Mucosa of descending colon (tissue), 3 donors: ENCODE measurements at regions not wholly inside any gene's neighbourhood (a gene's known extent, or its start where the extent isn't known, plus 50 kb on each side); places are given as distances from the start of the nearest gene placed in this dataset.
"Not testable (repeated sequence)": the region's sequence is repeated elsewhere in the genome, so short reads cannot be mapped to it uniquely, and the experiment has no call there.

Source experiments
- ATAC-seq: fragments of 200-7000 bp; cut with Tn5 transposase; one replicate; pipeline ENCODE4 v1.9.1; 2020; ENCODE audit warnings: mild to moderate bottlenecking, moderate library complexity
- DNase-seq, 3 donors: peaks; one replicate each; pipeline ENCODE4 v3.0.0-alpha.2; 2020
- H3K36me3 ChIP-seq: fragments of 200-600 bp; one replicate; pipeline ENCODE4 v1.8.0; 2021; ENCODE audit warnings: low read depth, mild to moderate bottlenecking
- H3K4me1 ChIP-seq: fragments of 200-600 bp; one replicate; pipeline ENCODE4 v1.8.0; 2021; ENCODE audit warnings: low read depth, mild to moderate bottlenecking
- H3K4me3 ChIP-seq: fragments of 200-600 bp; one replicate; pipeline ENCODE4 v1.8.0; 2021; ENCODE audit warnings: mild to moderate bottlenecking
- H3K9me3 ChIP-seq: fragments of 200-600 bp; one replicate; pipeline ENCODE4 v1.8.0; 2021; ENCODE audit warnings: mild to moderate bottlenecking
- intact Hi-C, 2 donors: fragments of 100-400 bp; cut with DNase I in 1 of 2; cut with micrococcal nuclease in 1 of 2; formaldehyde crosslinking; loops; one replicate each; pipeline versions ENCODE4 v1.11.0 to v1.11.1; 2022; cut with DNase I, micrococcal nuclease
- TF ChIP-seq, protein P1 (sequence below): fragments of 200-600 bp; IDR thresholded peaks from one replicate; pipeline ENCODE4 v1.8.0; 2022; ENCODE audit warnings: antibody characterized with exemption, mild to moderate bottlenecking
- donor health status: DM: no; HTN: no; CAD: no; lungs with moderate emphysema.
- donor health status: DM: no; HTN: no; CAD: no.
- donor health status: DM: no; HTN: yes; CAD: no.

DNA sequence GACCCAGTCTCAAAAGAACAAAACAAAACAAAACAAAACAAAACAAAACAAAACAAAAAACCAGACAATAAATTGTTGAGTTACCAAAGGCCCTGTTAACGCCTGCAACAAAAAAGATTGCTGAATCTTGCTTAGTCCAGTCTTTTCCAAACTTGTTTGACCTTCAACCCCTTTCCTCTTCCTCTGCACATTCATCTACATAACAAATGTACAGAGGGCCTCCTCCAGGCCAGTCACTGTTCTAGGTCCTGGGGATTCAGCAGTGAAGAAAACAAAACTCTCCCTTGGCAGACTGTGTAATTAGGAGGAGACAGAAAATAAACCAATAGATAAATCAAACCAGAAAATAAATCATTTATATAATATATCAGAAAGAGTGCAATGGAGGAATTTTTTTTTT is 294.0 kb upstream of the ADGRL2 start:
- intact Hi-C loops, result no loop called here
- no peak for DNase-seq
- H3K36me3 ChIP-seq, result no peaks in the 10 kb centered on the region
- TF ChIP-seq, protein P1, sequence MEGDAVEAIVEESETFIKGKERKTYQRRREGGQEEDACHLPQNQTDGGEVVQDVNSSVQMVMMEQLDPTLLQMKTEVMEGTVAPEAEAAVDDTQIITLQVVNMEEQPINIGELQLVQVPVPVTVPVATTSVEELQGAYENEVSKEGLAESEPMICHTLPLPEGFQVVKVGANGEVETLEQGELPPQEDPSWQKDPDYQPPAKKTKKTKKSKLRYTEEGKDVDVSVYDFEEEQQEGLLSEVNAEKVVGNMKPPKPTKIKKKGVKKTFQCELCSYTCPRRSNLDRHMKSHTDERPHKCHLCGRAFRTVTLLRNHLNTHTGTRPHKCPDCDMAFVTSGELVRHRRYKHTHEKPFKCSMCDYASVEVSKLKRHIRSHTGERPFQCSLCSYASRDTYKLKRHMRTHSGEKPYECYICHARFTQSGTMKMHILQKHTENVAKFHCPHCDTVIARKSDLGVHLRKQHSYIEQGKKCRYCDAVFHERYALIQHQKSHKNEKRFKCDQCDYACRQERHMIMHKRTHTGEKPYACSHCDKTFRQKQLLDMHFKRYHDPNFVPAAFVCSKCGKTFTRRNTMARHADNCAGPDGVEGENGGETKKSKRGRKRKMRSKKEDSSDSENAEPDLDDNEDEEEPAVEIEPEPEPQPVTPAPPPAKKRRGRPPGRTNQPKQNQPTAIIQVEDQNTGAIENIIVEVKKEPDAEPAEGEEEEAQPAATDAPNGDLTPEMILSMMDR, result no peak
- no peak for ATAC-seq
- no peak overlapping the region for H3K4me3 ChIP-seq
- no peaks in the 10 kb centered on the region for H3K9me3 ChIP-seq
- H3K4me1 ChIP-seq, result no peaks in the 10 kb centered on the region

DNA sequence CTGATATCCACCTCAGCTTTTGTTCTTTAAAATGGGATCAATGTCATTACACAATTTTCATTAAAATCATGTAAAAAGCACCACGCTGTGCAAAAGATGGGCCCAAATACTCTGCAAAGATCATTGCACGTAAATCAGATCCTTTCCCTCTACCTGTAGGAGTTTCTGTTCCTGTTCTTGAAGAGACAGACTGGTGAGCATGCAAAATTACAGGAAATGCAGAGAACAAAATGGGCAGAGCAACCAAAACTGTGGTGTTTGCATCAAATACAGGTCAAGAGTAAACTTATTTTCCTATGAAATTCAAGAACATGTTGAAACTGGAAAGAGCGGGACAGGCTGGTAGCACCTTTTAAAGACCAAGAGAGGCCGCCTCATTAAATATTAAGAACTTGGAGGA is 294.9 kb upstream of the ADGRL2 start:
- Histone ChIP-seq H3K4me3 (no peak overlapping the region), H3K4me1 (no peaks in the 10 kb centered on the region), H3K36me3 (no peaks in the 10 kb centered on the region), H3K9me3 (no peaks in the 10 kb centered on the region)
- TF ChIP-seq, protein P1, result no peak
- intact Hi-C loops, result no loop called here
- DNase-seq, result no peak
- ATAC-seq, result no peak

DNA sequence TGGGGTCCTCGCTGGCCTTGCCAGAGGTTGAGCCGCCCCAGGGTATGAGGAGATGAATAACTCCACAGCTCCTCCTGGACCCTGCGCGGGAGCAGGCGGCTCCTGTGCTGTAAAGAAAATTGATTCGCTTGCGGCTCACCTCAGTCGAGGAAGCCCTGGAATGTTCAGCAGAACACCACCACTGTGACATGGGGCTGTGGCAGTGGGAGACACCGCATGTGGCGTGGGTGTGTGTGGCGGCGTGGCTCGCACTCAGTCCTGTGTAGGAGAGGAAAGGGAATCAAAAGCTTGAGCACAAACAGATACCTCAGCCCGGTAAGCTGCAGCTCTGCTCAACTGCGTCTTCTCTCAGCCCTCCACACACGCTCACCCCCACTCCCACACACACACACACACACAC is 295.9 kb upstream of the ADGRL2 start:
- ATAC-seq, result not testable (repeated sequence)

DNA sequence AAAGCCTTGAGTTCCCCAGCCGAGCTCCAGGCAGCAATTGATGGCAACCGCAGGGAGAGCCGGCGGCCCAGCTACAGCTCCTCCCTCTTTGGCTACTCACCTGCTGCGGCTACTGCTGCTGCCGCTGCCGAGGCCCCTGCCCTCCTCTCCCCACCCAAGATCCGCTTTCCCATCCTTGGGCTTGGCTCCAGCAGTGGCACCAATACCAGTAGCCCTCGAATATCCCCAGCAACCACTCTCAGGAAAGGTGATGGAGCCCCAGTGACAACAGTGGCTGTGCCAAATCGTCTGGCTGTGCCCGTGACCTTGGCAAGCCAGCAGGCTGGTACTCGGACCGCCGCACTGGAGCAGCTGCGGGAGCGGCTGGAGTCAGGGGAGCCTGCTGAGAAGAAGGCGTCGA is 298.0 kb upstream of the ADGRL2 start:
- H3K36me3 ChIP-seq, ATAC-seq, intact Hi-C loops, DNase-seq, H3K4me1 ChIP-seq, H3K9me3 ChIP-seq, H3K4me3 ChIP-seq: not testable (repeated sequence)

More for the DNA sequence above, 295.9 kb upstream of the ADGRL2 start:
- H3K36me3 ChIP-seq, intact Hi-C loops, H3K9me3 ChIP-seq, H3K4me3 ChIP-seq, DNase-seq, H3K4me1 ChIP-seq: not testable (repeated sequence)

DNA sequence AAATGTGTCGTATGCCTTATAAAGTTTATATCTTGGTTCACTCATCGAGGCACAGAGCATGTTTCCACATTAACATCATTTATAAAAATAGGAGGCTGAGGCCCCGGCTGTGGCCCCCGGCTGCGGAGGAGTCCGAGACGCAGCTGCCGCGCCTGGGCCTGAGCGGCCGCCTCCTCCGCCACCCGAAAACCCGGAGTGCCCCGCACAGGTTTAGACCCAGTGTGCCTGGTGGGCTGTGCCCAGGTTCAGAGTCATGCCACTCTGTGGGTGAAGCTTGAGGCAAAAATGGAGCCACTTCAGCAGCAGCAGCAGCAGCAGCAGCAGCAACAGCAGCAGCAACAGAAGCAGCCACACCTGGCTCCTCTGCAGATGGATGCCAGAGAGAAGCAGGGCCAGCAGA is 299.2 kb upstream of the ADGRL2 start:
- H3K9me3 ChIP-seq, H3K4me1 ChIP-seq, H3K36me3 ChIP-seq, H3K4me3 ChIP-seq, DNase-seq, intact Hi-C loops, ATAC-seq: not testable (repeated sequence)

DNA sequence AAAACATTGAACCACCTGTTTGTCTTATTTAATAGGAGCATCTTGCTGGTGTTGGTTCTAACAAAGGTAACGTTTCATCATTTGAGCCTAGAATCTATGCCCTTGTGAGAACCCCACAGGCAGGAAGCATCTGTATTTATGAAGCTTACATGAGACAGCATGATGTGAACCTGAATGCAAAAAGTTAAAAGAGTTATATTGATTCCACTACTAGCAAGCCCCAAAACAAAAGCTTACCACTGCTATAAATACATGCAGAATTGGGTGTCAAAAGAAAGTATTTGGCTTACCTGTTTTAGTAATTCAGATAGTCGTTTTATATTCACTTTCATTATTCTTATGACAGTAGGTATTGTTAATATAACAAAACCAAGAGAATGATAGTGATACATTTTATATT is 301.2 kb upstream of the ADGRL2 start:
- DNase-seq (no peak), ATAC-seq (no peak)
- intact Hi-C loops, result no loop called here
- H3K4me1 ChIP-seq, result no peaks in the 10 kb centered on the region
- no peaks in the 10 kb centered on the region for H3K9me3 ChIP-seq
- no peak overlapping the region for H3K4me3 ChIP-seq
- TF ChIP-seq, protein P1, result no peak
- no peaks in the 10 kb centered on the region for H3K36me3 ChIP-seq

DNA sequence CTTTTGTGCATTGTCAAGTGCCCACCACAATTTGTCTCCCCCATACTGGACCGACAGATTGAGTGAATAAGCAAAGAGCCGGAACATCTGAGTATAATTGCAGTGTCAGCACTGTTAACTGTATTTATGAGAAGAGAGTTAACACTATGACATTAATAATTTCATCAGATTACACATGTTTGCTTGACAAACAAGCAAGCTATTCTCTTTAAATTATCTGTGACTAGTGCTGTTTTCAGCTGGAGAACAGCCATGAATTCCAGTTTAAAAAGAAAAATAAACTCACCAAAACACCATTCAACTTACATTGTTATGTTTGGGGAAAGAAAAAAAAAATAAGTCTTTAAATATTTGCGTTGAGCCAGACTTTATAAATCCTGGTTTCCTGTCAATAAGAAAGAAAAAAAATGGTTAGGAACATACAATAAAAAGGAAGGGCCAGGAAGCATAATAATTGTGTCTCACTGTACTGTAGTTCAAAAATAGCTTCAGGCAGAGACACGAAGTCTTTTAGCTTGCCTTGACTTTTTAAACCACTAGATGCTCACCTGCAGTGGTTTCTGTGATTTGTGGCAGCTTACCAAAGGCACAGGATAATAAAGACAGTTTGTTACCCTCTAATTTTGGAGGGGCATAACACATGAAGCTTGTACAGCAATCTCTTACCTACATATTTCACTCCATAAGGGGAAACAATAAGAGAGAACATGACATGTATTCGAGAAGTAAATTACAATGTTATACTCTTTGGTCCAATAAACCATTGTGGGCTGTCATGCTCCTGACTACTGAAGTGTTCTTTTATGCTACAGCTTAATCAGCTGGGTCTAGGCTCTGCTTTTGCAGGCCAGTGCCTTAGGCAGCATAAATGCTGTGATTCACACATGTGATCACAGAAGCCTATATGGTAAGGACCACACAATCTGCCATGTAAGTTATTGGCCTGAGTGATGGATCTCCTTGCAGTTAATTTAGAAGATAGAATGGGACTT is 302.0 kb upstream of the ADGRL2 start:
- intact Hi-C loops, result no loop called here
- no peaks in the 10 kb centered on the region for H3K36me3 ChIP-seq
- DNase-seq (no peak), ATAC-seq (no peak)
- H3K4me3 ChIP-seq, result no peak overlapping the region
- H3K9me3 ChIP-seq, result no peaks in the 10 kb centered on the region
- no peaks in the 10 kb centered on the region for H3K4me1 ChIP-seq
- TF ChIP-seq, protein P1, result no peak
